SK-N-SH (cell line): ENCODE measurements at regions not wholly inside any gene's neighbourhood (a gene's known extent, or its start where the extent isn't known, plus 50 kb on each side); places are given as distances from the start of the nearest gene placed in this dataset.
"Not testable (repeated sequence)": the region's sequence is repeated elsewhere in the genome, so short reads cannot be mapped to it uniquely, and the experiment has no call there.

Experiments
- CTCF ChIA-PET: fragments of 300-600, 350-600 bp; formaldehyde crosslinking; extraction: SDS; loops from one replicate; lab custom pipeline; 2021; lab: Yijun Ruan, JAX
- POLR2A ChIA-PET: fragments of 350-600 bp; sonication (Branson Sonifier 250); formaldehyde crosslinking; extraction: SDS; loops from one replicate; lab custom pipeline; 2020; ENCODE audit warnings: antibody characterized with exemption, inconsistent platforms; lab: Yijun Ruan, JAX
- DNase-seq: peaks from one replicate; pipeline ENCODE4 v3.0.0; 2012
- H2AFZ ChIP-seq: fragments of 200-600 bp; sonication (generic); 2 replicates; pipeline ENCODE4 v1.8.1; 2016; ENCODE audit warnings: antibody characterized with exemption, mild to moderate bottlenecking, low read depth
- H3F3A ChIP-seq: fragments of 200-600 bp; sonication (generic); replicated peaks from 2 replicates; pipeline ENCODE3; 2016; ENCODE audit warnings: antibody characterized with exemption, mild to moderate bottlenecking; ENCODE audit not compliant: insufficient read depth
- H3K27ac ChIP-seq, 2 experiments: fragments of 200-500 bp in 1 of 2; fragments of 200-600 bp in 1 of 2; sonication (Bioruptor generic) in 1 of 2; sonication (generic), shearing (Covaris generic) in 1 of 2; 2 replicates each; pipeline versions ENCODE4 v1.5.1 to v1.6.1; 2014 to 2016; ENCODE audit warnings: low read depth in 2 of 2, inconsistent platforms in 1 of 2, low read length in 1 of 2, mild to moderate bottlenecking in 1 of 2, mixed read lengths in 1 of 2
- H3K27me3 ChIP-seq: fragments of 200-600 bp; sonication (generic), shearing (Covaris generic); 2 replicates; pipeline ENCODE4 v1.6.1; 2016; ENCODE audit warnings: mixed run types; ENCODE audit not compliant: insufficient read depth
- H3K36me3 ChIP-seq, 2 experiments: fragments of 200-500 bp in 1 of 2; fragments of 200-600 bp in 1 of 2; sonication (Bioruptor generic) in 1 of 2; sonication (generic) in 1 of 2; replicated peaks in 1 of 2; 2 replicates each; pipeline versions ENCODE3 to v1.5.1; 2014 to 2016; ENCODE audit warnings: low read length in 1 of 2, mild to moderate bottlenecking in 1 of 2; ENCODE audit not compliant: insufficient read depth in 2 of 2, control insufficient read depth in 1 of 2
- H3K4me1 ChIP-seq, 2 experiments: fragments of 200-500 bp in 1 of 2; fragments of 200-600 bp in 1 of 2; sonication (Bioruptor generic) in 1 of 2; sonication (generic), shearing (Covaris generic) in 1 of 2; 2 replicates each; pipeline versions ENCODE4 v1.5.1 to v1.6.1; 2014 to 2016; ENCODE audit warnings: low read depth in 1 of 2, low read length in 1 of 2, mixed run types in 1 of 2; ENCODE audit not compliant: insufficient read depth in 2 of 2, control insufficient read depth in 1 of 2
- H3K4me2 ChIP-seq: fragments of 200-600 bp; sonication (generic), shearing (Covaris generic); 2 replicates; pipeline ENCODE4 v1.6.1; 2017; ENCODE audit warnings: mixed run types
- H3K4me3 ChIP-seq, 2 experiments: fragments of 200-500 bp in 1 of 2; fragments of 200-600 bp in 1 of 2; sonication (Bioruptor generic) in 1 of 2; sonication (generic), shearing (Covaris generic) in 1 of 2; 2 replicates each; pipeline versions ENCODE4 v1.5.1 to v1.8.1; 2014 to 2016; ENCODE audit warnings: low read depth in 2 of 2, inconsistent platforms in 1 of 2, low read length in 1 of 2, mild to moderate bottlenecking in 1 of 2, mixed read lengths in 1 of 2, moderate library complexity in 1 of 2
- H3K79me2 ChIP-seq: fragments of 200-600 bp; sonication (generic); 2 replicates; pipeline ENCODE4 v1.8.1; 2017; ENCODE audit warnings: mild to moderate bottlenecking; ENCODE audit not compliant: insufficient read depth
- H3K9ac ChIP-seq: fragments of 200-600 bp; sonication (generic); 2 replicates; pipeline ENCODE4 v1.6.1; 2017; ENCODE audit warnings: mixed run types
- H3K9me2 ChIP-seq: fragments of 200-600 bp; sonication (generic); 2 replicates; pipeline ENCODE4 v1.6.1; 2017; ENCODE audit warnings: mixed run types
- H3K9me3 ChIP-seq: fragments of 200-600 bp; sonication (generic); 2 replicates; pipeline ENCODE4 v1.6.1; 2017; ENCODE audit warnings: mixed run types, mild to moderate bottlenecking, moderate library complexity
- H4K20me1 ChIP-seq: fragments of 200-600 bp; sonication (generic); 2 replicates; pipeline ENCODE4 v1.6.1; 2017; ENCODE audit warnings: mild to moderate bottlenecking, mixed run types; ENCODE audit not compliant: insufficient read depth
- CTCF ChIP-seq: fragments of 200-600 bp; sonication (generic); IDR thresholded peaks from 2 replicates; pipeline ENCODE4 v1.6.1; 2017; ENCODE audit warnings: antibody characterized with exemption, mild to moderate bottlenecking, moderate library complexity
- ELF1 ChIP-seq: IDR thresholded peaks from 2 replicates; pipeline ENCODE4 v1.4.0; 2012
- FOSL2 ChIP-seq: IDR thresholded peaks from 2 replicates; pipeline ENCODE4 v1.4.0; 2012; ENCODE audit warnings: low read depth, mild to moderate bottlenecking, moderate library complexity, borderline replicate concordance
- JUND ChIP-seq: IDR thresholded peaks from 2 replicates; pipeline ENCODE4 v1.4.0; 2012
- MAX ChIP-seq: IDR thresholded peaks from 2 replicates; pipeline ENCODE4 v1.4.0; 2012; ENCODE audit warnings: low read depth
- MEF2A ChIP-seq: IDR thresholded peaks from 2 replicates; pipeline ENCODE4 v1.4.0; 2012; ENCODE audit warnings: low read depth, borderline replicate concordance
- MXI1 ChIP-seq: IDR thresholded peaks from 2 replicates; pipeline ENCODE4 v1.6.1; 2012; ENCODE audit warnings: mild to moderate bottlenecking, low read depth, low read length, improper control_type of control experiment
- NRF1 ChIP-seq: IDR thresholded peaks from 2 replicates; pipeline ENCODE4 v1.6.1; 2012; ENCODE audit warnings: low read depth, mild to moderate bottlenecking, low read length
- POLR2AphosphoS5 ChIP-seq: IDR thresholded peaks from 2 replicates; pipeline ENCODE4 v1.6.1; 2012; ENCODE audit warnings: low read depth, low read length
- RAD21 ChIP-seq: IDR thresholded peaks from 2 replicates; pipeline ENCODE4 v1.6.1; 2012; ENCODE audit warnings: mild to moderate bottlenecking, low read length
- RFX5 ChIP-seq: IDR thresholded peaks from 2 replicates; pipeline ENCODE4 v1.6.1; 2012; ENCODE audit warnings: mild to moderate bottlenecking, improper control_type of control experiment, low read length
- SIN3A ChIP-seq: IDR thresholded peaks from 2 replicates; pipeline ENCODE4 v1.6.1; 2012; ENCODE audit warnings: low read depth, mild to moderate bottlenecking, low read length, moderate library complexity, borderline replicate concordance
- TAF1 ChIP-seq: IDR thresholded peaks from 2 replicates; pipeline ENCODE4 v1.6.1; 2012; ENCODE audit warnings: low read depth, mild to moderate bottlenecking, low read length, moderate library complexity, borderline replicate concordance
- TCF12 ChIP-seq: IDR thresholded peaks from 2 replicates; pipeline ENCODE4 v1.4.0; 2012
- USF2 ChIP-seq: fragments of 150-350 bp; IDR thresholded peaks from 2 replicates; pipeline ENCODE4 v1.6.1; 2017; ENCODE audit warnings: antibody characterized with exemption, low read length, low read depth, borderline replicate concordance
- WGBS: methylation state at CpG from one replicate; pipeline ENCODE4 v1.1.6; 2017; ENCODE audit warnings: low lambda C conversion rate; 5-methylcytosine and 5-hydroxymethylcytosine counted together
- TF ChIP-seq, protein P1 (sequence below): fragments of 150-350 bp; IDR thresholded peaks from 2 replicates; pipeline ENCODE4 v1.6.1; 2016; ENCODE audit warnings: mild to moderate bottlenecking, low read depth, low read length

GRCh38 chr16:63876103-63876502 lies 1245.8 kb downstream of the CDH11 start (continued):
- TF ChIP-seq MAX (no peak), NRF1 (no peak), TAF1 (no peak), POLR2AphosphoS5 (no peak), SIN3A (no peak)
- TF ChIP-seq, all 33 proteins: peak for 0

GRCh38 chr16:63860700-63861099 lies 1261.2 kb downstream of the CDH11 start:
- POLR2A ChIA-PET, H3K27me3 ChIP-seq, H3K9me3 ChIP-seq, H3F3A ChIP-seq, H3K27ac ChIP-seq, CTCF ChIA-PET, H2AFZ ChIP-seq, H4K20me1 ChIP-seq, H3K9ac ChIP-seq, DNase-seq, H3K9me2 ChIP-seq, H3K36me3 ChIP-seq, H3K4me2 ChIP-seq, H3K4me3 ChIP-seq, H3K79me2 ChIP-seq, H3K4me1 ChIP-seq: not testable (repeated sequence)
- 85% methylated on average over 20 of the region's 20 CpGs for WGBS

- Histone ChIP-seq H3K79me2 (no peaks in the 10 kb centered on the region), H3K9me2 (no peaks in the 10 kb centered on the region), H3K4me2 (no peak overlapping the region), H3K9ac (no peak overlapping the region), H3K4me1 (no peaks in the 10 kb centered on the region), H3K27me3 (no peaks in the 10 kb centered on the region), H3F3A (peaks cover 4% of the 10 kb centered on the region), H3K9me3 (no peaks in the 10 kb centered on the region), H4K20me1 (no peaks in the 10 kb centered on the region), H3K4me3 (no peak overlapping the region), H2AFZ (no peak overlapping the region), H3K36me3 (no peaks in the 10 kb centered on the region), H3K27ac (no peak overlapping the region)
- POLR2A ChIA-PET: no interaction called here
- TF ChIP-seq MAX (no peak), JUND (no peak), RAD21 (no peak), CTCF (no peak), FOSL2 (no peak), TCF12 (no peak), NRF1 (no peak), ELF1 (no peak), MEF2A (no peak), USF2 (no peak), RFX5 (no peak), MXI1 (no peak)
- TF ChIP-seq, protein P1, sequence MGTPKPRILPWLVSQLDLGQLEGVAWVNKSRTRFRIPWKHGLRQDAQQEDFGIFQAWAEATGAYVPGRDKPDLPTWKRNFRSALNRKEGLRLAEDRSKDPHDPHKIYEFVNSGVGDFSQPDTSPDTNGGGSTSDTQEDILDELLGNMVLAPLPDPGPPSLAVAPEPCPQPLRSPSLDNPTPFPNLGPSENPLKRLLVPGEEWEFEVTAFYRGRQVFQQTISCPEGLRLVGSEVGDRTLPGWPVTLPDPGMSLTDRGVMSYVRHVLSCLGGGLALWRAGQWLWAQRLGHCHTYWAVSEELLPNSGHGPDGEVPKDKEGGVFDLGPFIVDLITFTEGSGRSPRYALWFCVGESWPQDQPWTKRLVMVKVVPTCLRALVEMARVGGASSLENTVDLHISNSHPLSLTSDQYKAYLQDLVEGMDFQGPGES: no peak
- WGBS: 33% methylated on average over 1 of the region's 1 CpG
- no peak for DNase-seq
- CTCF ChIA-PET: no interaction called here
These were observed 1265.3 kb downstream of the CDH11 start for GRCh38 chr16:63856537-63856936.
